Astrocyte (in vitro differentiated cells and primary cell): ENCODE measurements at regions not wholly inside any gene's neighbourhood (a gene's known extent, or its start where the extent isn't known, plus 50 kb on each side); places are given as distances from the start of the nearest gene placed in this dataset.
"Not testable (repeated sequence)": the region's sequence is repeated elsewhere in the genome, so short reads cannot be mapped to it uniquely, and the experiment has no call there.

Experiments used
- DNase-seq: peaks from one replicate; pipeline ENCODE4 v3.0.0-alpha.2; 2010; ENCODE audit warnings: low read depth
- FAIRE-seq: peaks from 2 replicates; lab custom pipeline; 2011; peaks lifted over from hg19 to GRCh38; lab: Jason Lieb, UNC
- H2AFZ ChIP-seq: 2 replicates; pipeline ENCODE4 v1.6.0; 2012; ENCODE audit warnings: low read depth, low read length, inconsistent platforms
- H3K27ac ChIP-seq: 2 replicates; pipeline ENCODE4 v1.5.1; 2011; ENCODE audit warnings: low read depth, low read length, inconsistent platforms
- H3K27me3 ChIP-seq: 2 replicates; pipeline ENCODE4 v1.6.0; 2011; ENCODE audit warnings: low read length, inconsistent platforms; ENCODE audit not compliant: insufficient read depth
- H3K36me3 ChIP-seq: 2 replicates; pipeline ENCODE4 v1.5.1; 2011; ENCODE audit warnings: low read length, inconsistent platforms; ENCODE audit not compliant: insufficient read depth
- H3K4me1 ChIP-seq: 2 replicates; pipeline ENCODE4 v1.5.1; 2011; ENCODE audit warnings: low read length, inconsistent platforms; ENCODE audit not compliant: insufficient read depth
- H3K4me2 ChIP-seq: 2 replicates; pipeline ENCODE4 v1.6.0; 2012; ENCODE audit warnings: low read length, inconsistent platforms
- H3K4me3 ChIP-seq: 2 replicates; pipeline ENCODE4 v1.5.1; 2011; ENCODE audit warnings: low read depth, mild to moderate bottlenecking, low read length, inconsistent platforms; ENCODE audit not compliant: insufficient read depth
- H3K79me2 ChIP-seq: 2 replicates; pipeline ENCODE4 v1.6.0; 2012; ENCODE audit warnings: mild to moderate bottlenecking, low read length, inconsistent platforms; ENCODE audit not compliant: insufficient read depth
- H3K9ac ChIP-seq: 2 replicates; pipeline ENCODE4 v1.6.0; 2012; ENCODE audit warnings: mild to moderate bottlenecking, low read length, inconsistent platforms
- H3K9me3 ChIP-seq: 2 replicates; pipeline ENCODE4 v1.5.1; 2012; ENCODE audit warnings: low read depth, mild to moderate bottlenecking, low read length, inconsistent platforms; ENCODE audit not compliant: insufficient read depth
- H4K20me1 ChIP-seq: 2 replicates; pipeline ENCODE4 v1.6.0; 2012; ENCODE audit warnings: low read length, inconsistent platforms; ENCODE audit not compliant: insufficient read depth
- H3K27ac Mint-ChIP-seq: one replicate; pipeline ENCODE4 v1.8.0; 2021; ENCODE audit warnings: mild to moderate bottlenecking, mixed read lengths; ENCODE audit not compliant: unreplicated experiment
- H3K27me3 Mint-ChIP-seq: one replicate; pipeline ENCODE4 v1.8.0; 2021; ENCODE audit warnings: low read depth, mixed read lengths; ENCODE audit not compliant: unreplicated experiment
- H3K36me3 Mint-ChIP-seq: one replicate; pipeline ENCODE4 v1.8.0; 2021; ENCODE audit warnings: low read depth, mixed read lengths; ENCODE audit not compliant: unreplicated experiment
- H3K4me1 Mint-ChIP-seq: one replicate; pipeline ENCODE4 v1.8.0; 2021; ENCODE audit warnings: low read depth, mixed read lengths; ENCODE audit not compliant: unreplicated experiment
- H3K4me3 Mint-ChIP-seq: one replicate; pipeline ENCODE4 v1.8.0; 2021; ENCODE audit warnings: mild to moderate bottlenecking, moderate library complexity, mixed read lengths; ENCODE audit not compliant: unreplicated experiment
- H3K9me3 Mint-ChIP-seq: one replicate; pipeline ENCODE4 v1.8.0; 2021; ENCODE audit warnings: mild to moderate bottlenecking, mixed read lengths; ENCODE audit not compliant: unreplicated experiment
- CTCF ChIP-seq: IDR thresholded peaks from 2 replicates; pipeline ENCODE4 v1.5.1; 2011; ENCODE audit warnings: low read depth, mild to moderate bottlenecking, inconsistent platforms, low read length, moderate library complexity; ENCODE audit not compliant: insufficient read depth
- EZH2 ChIP-seq: IDR thresholded peaks from 2 replicates; pipeline ENCODE4 v1.6.1; 2012; ENCODE audit warnings: mild to moderate bottlenecking, low read length, inconsistent platforms; ENCODE audit not compliant: insufficient read depth

GRCh38 chr5:173484569-173484968 lies 131.9 kb downstream of the BOD1 start:
- H2AFZ ChIP-seq, result no peak overlapping the region
- peaks cover 2% of the 10 kb centered on the region for H3K9me3 Mint-ChIP-seq
- FAIRE-seq (no peak), DNase-seq (no peak)
- TF ChIP-seq EZH2 (no peak), CTCF (no peak)
- no peak overlapping the region for H3K9ac ChIP-seq
- peaks cover 7% of the 10 kb centered on the region for H3K4me1 Mint-ChIP-seq
- H3K27ac ChIP-seq, result no peak overlapping the region
- H3K36me3 ChIP-seq, result no peaks in the 10 kb centered on the region
- no peaks in the 10 kb centered on the region for H3K9me3 ChIP-seq
- H3K4me3 Mint-ChIP-seq, result no peak overlapping the region
- peaks cover 4% of the 10 kb centered on the region for H3K27me3 Mint-ChIP-seq
- no peaks in the 10 kb centered on the region for H3K27me3 ChIP-seq
- no peak overlapping the region for H3K4me2 ChIP-seq
- H3K4me1 ChIP-seq, result no peaks in the 10 kb centered on the region
- H4K20me1 ChIP-seq, result no peaks in the 10 kb centered on the region
- H3K27ac Mint-ChIP-seq, result no peak overlapping the region
- H3K4me3 ChIP-seq, result no peak overlapping the region
- H3K36me3 Mint-ChIP-seq, result no peaks in the 10 kb centered on the region
- H3K79me2 ChIP-seq, result no peaks in the 10 kb centered on the region

GRCh38 chr5:173483599-173483998 lies 132.9 kb downstream of the BOD1 start:
- FAIRE-seq, result peak; percentile 17
- not testable (repeated sequence) for H3K36me3 ChIP-seq

GRCh38 chr5:173483160-173483559 lies 133.3 kb downstream of the BOD1 start:
- Histone ChIP-seq H3K9me3 (no peaks in the 10 kb centered on the region), H3K9ac (no peak overlapping the region), H3K27ac (no peak overlapping the region), H3K36me3 (no peaks in the 10 kb centered on the region), H2AFZ (no peak overlapping the region), H4K20me1 (no peaks in the 10 kb centered on the region), H3K27me3 (no peaks in the 10 kb centered on the region), H3K4me2 (no peak overlapping the region), H3K4me3 (no peak overlapping the region), H3K4me1 (peaks cover 6% of the 10 kb centered on the region), H3K79me2 (no peaks in the 10 kb centered on the region)
- Mint-ChIP-seq H3K27ac (no peak overlapping the region), H3K27me3 (peaks cover 4% of the 10 kb centered on the region), H3K9me3 (peaks cover 2% of the 10 kb centered on the region), H3K36me3 (no peaks in the 10 kb centered on the region), H3K4me3 (no peak overlapping the region), H3K4me1 (peaks cover 18% of the 10 kb centered on the region)
- no peak for TF ChIP-seq EZH2
- no peak for TF ChIP-seq CTCF
- no peak for DNase-seq
- FAIRE-seq, result no peak

More at GRCh38 chr5:173483599-173483998, 132.9 kb downstream of the BOD1 start:
- H2AFZ ChIP-seq, H3K9me3 Mint-ChIP-seq, H3K27ac Mint-ChIP-seq, H3K4me3 ChIP-seq, H4K20me1 ChIP-seq, H3K9ac ChIP-seq, H3K27ac ChIP-seq, H3K27me3 ChIP-seq, H3K27me3 Mint-ChIP-seq, H3K4me1 ChIP-seq, H3K4me2 ChIP-seq, H3K4me3 Mint-ChIP-seq, H3K79me2 ChIP-seq, H3K9me3 ChIP-seq, DNase-seq, H3K36me3 Mint-ChIP-seq: not testable (repeated sequence)
- H3K4me1 Mint-ChIP-seq, result peaks cover 14% of the 10 kb centered on the region
